Peyer's patch (tissue), 4 donors: ENCODE measurements at regions not wholly inside any gene's neighbourhood (a gene's known extent, or its start where the extent isn't known, plus 50 kb on each side); places are given as distances from the start of the nearest gene placed in this dataset.
"Not testable (repeated sequence)": the region's sequence is repeated elsewhere in the genome, so short reads cannot be mapped to it uniquely, and the experiment has no call there.

Experiments
- CTCF ChIP-seq, 6 experiments: fragments of 450-650 bp in 4 of 6; fragments of 200-600 bp in 2 of 6; sonication (generic) in 1 of 6; IDR thresholded peaks; one replicate each; pipeline ENCODE4 v1.5.1; 2017 to 2019; ENCODE audit warnings: antibody characterized with exemption in 6 of 6, mild to moderate bottlenecking in 3 of 6, moderate library complexity in 1 of 6
- POLR2A ChIP-seq, 2 donors: fragments of 450-650 bp; IDR thresholded peaks; one replicate each; pipeline ENCODE4 v1.5.1; 2017; ENCODE audit warnings: antibody characterized with exemption in 2 of 2, mild to moderate bottlenecking in 2 of 2, moderate library complexity in 2 of 2

GRCh38 chrX:45503787-45504362 lies 303.2 kb upstream of the DIPK2B start:
- not testable (repeated sequence) for TF ChIP-seq CTCF, POLR2A (IDR thresholded peaks at IDR 0.05)
